SU-DHL-6 (cell line): ENCODE measurements at regions not wholly inside any gene's neighbourhood (a gene's known extent, or its start where the extent isn't known, plus 50 kb on each side); places are given as distances from the start of the nearest gene placed in this dataset.

Source experiments
- CTCF ChIP-seq: fragments of 200-600 bp; sonication (generic); IDR thresholded peaks from one replicate; pipeline ENCODE4 v1.5.1; 2017; ENCODE audit warnings: antibody characterized with exemption, mild to moderate bottlenecking, low read length, moderate library complexity; ENCODE audit not compliant: insufficient read depth, poor library complexity, severe bottlenecking
- EZH2phosphoT487 ChIP-seq: fragments of 200-600 bp; sonication (generic), shearing (Covaris generic); conservative IDR thresholded peaks from 2 replicates; pipeline ENCODE4 v1.6.1; 2018; ENCODE audit warnings: mild to moderate bottlenecking, antibody characterized with exemption, low read length, moderate library complexity, mixed read lengths

GRCh38 chr5:74122175-74122574 is 496.2 kb downstream of the ARHGEF28 start:
- TF ChIP-seq CTCF (no peak), EZH2phosphoT487 (no peak)
